GM12892 (cell line): ENCODE measurements at regions not wholly inside any gene's neighbourhood (a gene's known extent, or its start where the extent isn't known, plus 50 kb on each side); places are given as distances from the start of the nearest gene placed in this dataset.

Experiments used
- POLR2A ChIP-seq: IDR thresholded peaks from 2 replicates; pipeline ENCODE4 v1.6.1; 2011; ENCODE audit warnings: low read depth, low read length, control low read depth
- POLR2AphosphoS5 ChIP-seq: IDR thresholded peaks from 2 replicates; pipeline ENCODE4 v1.6.1; 2011; ENCODE audit warnings: low read depth, low read length, control low read depth

GRCh38 chrX:69083801-69084200, 81.5 kb downstream of the PJA1 start:
- no peak for TF ChIP-seq POLR2A
- TF ChIP-seq POLR2AphosphoS5, result no peak
